ENCODE measurements at regions not wholly inside any gene's neighbourhood (a gene's known extent, or its start where the extent isn't known, plus 50 kb on each side); places are given as distances from the start of the nearest gene placed in this dataset.
"Not testable (repeated sequence)": the region's sequence is repeated elsewhere in the genome, so short reads cannot be mapped to it uniquely, and the experiment has no call there.

- no peak for DNase-seq
Measured at GRCh38 chr18:34942276-34942675, 98.9 kb upstream of the MAPRE2 start.

- no peak for DNase-seq
Measured at GRCh38 chr18:34942975-34943374, 98.2 kb upstream of the MAPRE2 start.

GRCh38 chr18:34943587-34943986 is 97.6 kb upstream of the MAPRE2 start:
- DNase-seq, result no peak

GRCh38 chr18:34947711-34948125 is 93.5 kb upstream of the MAPRE2 start:
- peak; percentile 10 for DNase-seq

GRCh38 chr18:34951625-34952379 is 89.4 kb upstream of the MAPRE2 start:
- no peak for DNase-seq

GRCh38 chr18:34953212-34953611 is 88.0 kb upstream of the MAPRE2 start:
- DNase-seq, result no peak

GRCh38 chr18:34955494-34955893 is 85.7 kb upstream of the MAPRE2 start:
- not testable (repeated sequence) for DNase-seq

GRCh38 chr18:34956663-34957062 is 84.5 kb upstream of the MAPRE2 start:
- no peak for DNase-seq

GRCh38 chr18:34957119-34957863 is 83.9 kb upstream of the MAPRE2 start:
- no peak for DNase-seq

GRCh38 chr18:34957864-34958259 is 83.4 kb upstream of the MAPRE2 start:
- DNase-seq, result no peak

- DNase-seq, result no peak
Measured at GRCh38 chr18:34959211-34959829, 81.9 kb upstream of the MAPRE2 start.

GRCh38 chr18:34959989-34960388 is 81.2 kb upstream of the MAPRE2 start:
- DNase-seq, result no peak

- peak; percentile 21 for DNase-seq
Measured at GRCh38 chr18:34965108-34965507, 76.1 kb upstream of the MAPRE2 start.

- no peak for DNase-seq
Measured at GRCh38 chr18:34965566-34965965, 75.6 kb upstream of the MAPRE2 start.

GRCh38 chr18:34970106-34970505 is 71.1 kb upstream of the MAPRE2 start:
- no peak for DNase-seq

- no peak for DNase-seq
Measured at GRCh38 chr18:34971313-34971712, 69.9 kb upstream of the MAPRE2 start.

GRCh38 chr18:34972765-34973414 is 68.3 kb upstream of the MAPRE2 start:
- no peak for DNase-seq

- DNase-seq, result no peak
Measured at GRCh38 chr18:34976123-34976522, 65.1 kb upstream of the MAPRE2 start.

GRCh38 chr18:34976534-34976898 is 64.7 kb upstream of the MAPRE2 start:
- no peak for DNase-seq

- DNase-seq, result peak; percentile 63
Measured at GRCh38 chr18:34976899-34977837, 64.0 kb upstream of the MAPRE2 start.

- peak; percentile 18 for DNase-seq
Measured at GRCh38 chr18:34977838-34978532, 63.2 kb upstream of the MAPRE2 start.

GRCh38 chr18:34978533-34978893 is 62.7 kb upstream of the MAPRE2 start:
- DNase-seq, result no peak
